K562 (cell line): ENCODE measurements at regions not wholly inside any gene's neighbourhood (a gene's known extent, or its start where the extent isn't known, plus 50 kb on each side); places are given as distances from the start of the nearest gene placed in this dataset.

Experiments used
- ATAC-seq: fragments of 200-7000 bp; cut with Tn5 transposase; 3 replicates; pipeline ENCODE4 v1.9.1; 2020; ENCODE audit warnings: moderate library complexity
- BruUV-seq: library from RNA; stranded (reverse); fragments of 400-500 nt; replicated peaks from 2 replicates; lab custom pipeline; 2021; lab: Mats Ljungman, UMichigan
- CTCF ChIA-PET: fragments of 300-600 bp; formaldehyde crosslinking; extraction: SDS; loops from one replicate; lab custom pipeline; 2021; ENCODE audit warnings: low intra/inter-chr PET ratio; lab: Yijun Ruan, JAX
- POLR2A ChIA-PET: fragments of 300-600, 350-650 bp; sonication (Branson Sonifier 250); formaldehyde crosslinking; extraction: SDS; loops from one replicate; lab custom pipeline; 2021; ENCODE audit warnings: antibody characterized with exemption, inconsistent platforms; lab: Yijun Ruan, JAX
- DNase-seq, 4 experiments: peaks; one replicate each; pipeline versions ENCODE4 v3.0.0 to v3.0.0-alpha.2; 2011 to 2018; ENCODE audit warnings: low spot score in 3 of 4, mixed read lengths in 3 of 4; ENCODE audit errors: extremely low read depth in 1 of 4
- FAIRE-seq: peaks from 2 replicates; lab custom pipeline; 2011; peaks lifted over from hg19 to GRCh38; lab: Jason Lieb, UNC
- H2AFZ ChIP-seq: 2 replicates; pipeline ENCODE4 v1.6.0; 2011; ENCODE audit warnings: low read depth, low read length, control low read depth, inconsistent platforms
- H3K27ac ChIP-seq: fragments of 200-600 bp; 3 replicates; pipeline ENCODE4 v1.8.0; 2011; ENCODE audit warnings: low read depth, mild to moderate bottlenecking, control low read depth, inconsistent platforms, low read length, moderate library complexity, mixed read lengths; ENCODE audit errors: extremely low read depth
- H3K27me3 ChIP-seq, 2 experiments: fragments of 300-600 bp in 1 of 2; 2 replicates in 1 of 2; 3 replicates in 1 of 2; pipeline versions ENCODE4 v1.6.0 to v1.8.0; 2011; ENCODE audit warnings: inconsistent platforms in 2 of 2, low read length in 2 of 2, mild to moderate bottlenecking in 1 of 2, mixed read lengths in 1 of 2, moderate library complexity in 1 of 2; ENCODE audit not compliant: control insufficient read depth in 2 of 2, insufficient read depth in 2 of 2
- H3K36me3 ChIP-seq: fragments of 300-600 bp; 3 replicates; pipeline ENCODE4 v1.8.0; 2011; ENCODE audit warnings: mild to moderate bottlenecking, low read length, inconsistent platforms; ENCODE audit not compliant: control insufficient read depth, insufficient read depth
- H3K4me1 ChIP-seq, 2 experiments: fragments of 200-600 bp in 1 of 2; replicated peaks in 1 of 2; 2 replicates in 1 of 2; 3 replicates in 1 of 2; pipeline versions ENCODE4 v1.5.1 to v1.8.0; 2011; ENCODE audit warnings: inconsistent platforms in 2 of 2, low read length in 2 of 2, mild to moderate bottlenecking in 1 of 2, mixed read lengths in 1 of 2, moderate library complexity in 1 of 2; ENCODE audit not compliant: control insufficient read depth in 2 of 2, insufficient read depth in 2 of 2
- H3K4me2 ChIP-seq: 2 replicates; pipeline ENCODE4 v1.6.1; 2011; ENCODE audit warnings: low read length, control low read depth, inconsistent platforms, mixed read lengths; ENCODE audit not compliant: insufficient read depth
- H3K4me3 ChIP-seq: fragments of 200-600 bp; sonication (generic), shearing (Covaris generic); 2 replicates; pipeline ENCODE4 v1.5.1; 2016; ENCODE audit warnings: control low read depth, inconsistent platforms
- H3K79me2 ChIP-seq: fragments of 200-600 bp; 3 replicates; pipeline ENCODE4 v1.8.0; 2011; ENCODE audit warnings: low read length, inconsistent platforms; ENCODE audit not compliant: control insufficient read depth, insufficient read depth
- H3K9ac ChIP-seq, 2 experiments: 2 replicates each; pipeline versions ENCODE4 v1.6.0 to v1.6.1; 2011; ENCODE audit warnings: low read depth in 2 of 2, low read length in 2 of 2, control low read depth in 1 of 2, inconsistent platforms in 1 of 2, mild to moderate bottlenecking in 1 of 2, mixed read lengths in 1 of 2; ENCODE audit not compliant: insufficient read depth in 1 of 2
- H3K9me1 ChIP-seq: one replicate; pipeline ENCODE4 v1.6.0; 2011; ENCODE audit warnings: inconsistent platforms, mild to moderate bottlenecking, low read length, moderate library complexity; ENCODE audit not compliant: control insufficient read depth, insufficient read depth
- H3K9me3 ChIP-seq: replicated peaks from 2 replicates; pipeline ENCODE4 v1.5.1; 2011; ENCODE audit warnings: low read depth, low read length, inconsistent platforms; ENCODE audit not compliant: control insufficient read depth, insufficient read depth
- H4K20me1 ChIP-seq: replicated peaks from 2 replicates; pipeline ENCODE4 v1.6.1; 2011; ENCODE audit warnings: low read length, inconsistent platforms, mixed read lengths; ENCODE audit not compliant: control insufficient read depth, insufficient read depth
- ATF7 ChIP-seq: fragments of 450-650 bp; IDR thresholded peaks from 2 replicates; pipeline ENCODE4 v1.7.1; 2014; ENCODE audit warnings: mild to moderate bottlenecking, moderate library complexity
- CTCF ChIP-seq, 3 experiments: IDR thresholded peaks in 2 of 3; conservative IDR thresholded peaks in 1 of 3; 2 replicates each; pipeline ENCODE4 v1.5.1; 2011 to 2012; ENCODE audit warnings: low read length in 3 of 3, mild to moderate bottlenecking in 3 of 3, control low read depth in 2 of 3, improper control_type of control experiment in 1 of 3, inconsistent platforms in 1 of 3, low read depth in 1 of 3, mixed read lengths in 1 of 3, moderate library complexity in 1 of 3; ENCODE audit not compliant: insufficient read depth in 2 of 3
- ELK3 ChIP-seq: fragments of 450-650 bp; formaldehyde crosslinking; IDR thresholded peaks from 2 replicates; pipeline ENCODE4 v1.4.0; 2020; ENCODE audit warnings: mild to moderate bottlenecking
- NELFE ChIP-seq: IDR thresholded peaks from 2 replicates; pipeline ENCODE4 v1.6.1; 2011; ENCODE audit warnings: mild to moderate bottlenecking; ENCODE audit not compliant: insufficient read depth, insufficient read length
- TBL1XR1 ChIP-seq, 2 experiments: IDR thresholded peaks; 2 replicates each; pipeline ENCODE4 v1.6.1; 2012; ENCODE audit warnings: improper control_type of control experiment in 2 of 2, low read length in 2 of 2, mild to moderate bottlenecking in 1 of 2
- TRIM25 ChIP-seq: fragments of 450-650 bp; IDR thresholded peaks from 2 replicates; pipeline ENCODE4 v1.7.0; 2016; ENCODE audit warnings: borderline replicate concordance
- ZFPM2 ChIP-seq: fragments of 250-450 bp; sonication (Bioruptor Pico); IDR thresholded peaks from 2 replicates; pipeline ENCODE4 v1.5.1; 2022; ENCODE audit warnings: mild to moderate bottlenecking
- ZNF217 ChIP-seq: sonication (generic); formaldehyde crosslinking; IDR thresholded peaks from 2 replicates; pipeline ENCODE4 v1.8.0; 2022; ENCODE audit warnings: mild to moderate bottlenecking, missing genetic modification reagents
- ZNF395 ChIP-seq: fragments of 200-800 bp; sonication (Bioruptor generic); IDR thresholded peaks from 2 replicates; pipeline ENCODE4 v1.6.1; 2017; ENCODE audit warnings: missing genetic modification characterization, missing compliant biosample characterization
- ZNF551 ChIP-seq: fragments of 250-450 bp; sonication (Bioruptor Pico); IDR thresholded peaks from 2 replicates; pipeline ENCODE4 v1.5.0; 2021; ENCODE audit warnings: mild to moderate bottlenecking, moderate library complexity
- ZNF592 ChIP-seq: fragments of 450-650 bp; IDR thresholded peaks from 2 replicates; pipeline ENCODE4 v1.6.1; 2017; ENCODE audit warnings: antibody characterized with exemption, mild to moderate bottlenecking
- WGBS: fragments of 100-300 bp; shearing (Covaris generic); methylation state at CpG from one replicate; pipeline ENCODE4 v1.1.6; 2016; ENCODE audit warnings: low coverage, mixed read lengths; ENCODE audit not compliant: insufficient coverage; ENCODE audit errors: missing lambda C conversion rate; 5-methylcytosine and 5-hydroxymethylcytosine counted together
- in situ Hi-C: fragments of 300-500 bp; cut with MboI; formaldehyde crosslinking; loops from 4 replicates; pipeline ENCODE4 v1.15.0; 2018; ENCODE audit warnings: inconsistent platforms, mixed read lengths
- intact Hi-C: fragments of 100-400 bp; cut with micrococcal nuclease; formaldehyde crosslinking; loops from 2 replicates; pipeline ENCODE4 v1.14.2; 2022

GRCh38 chr12:88893801-88894200 is 313.5 kb upstream of the KITLG start:
- H3K79me2 ChIP-seq: no peaks in the 10 kb centered on the region
- no peak for ATAC-seq
- no peaks in the 10 kb centered on the region for H3K27me3 ChIP-seq
- no peak overlapping the region for H3K9ac ChIP-seq
- POLR2A ChIA-PET: no interaction called here
- no peaks in the 10 kb centered on the region for H3K4me1 ChIP-seq
- in situ Hi-C loops (no loop called here), intact Hi-C loops (no loop called here)
- no peaks in the 10 kb centered on the region for H3K36me3 ChIP-seq
- no peaks in the 10 kb centered on the region for H4K20me1 ChIP-seq
- FAIRE-seq: no peak
- DNase-seq: no peak
- CTCF ChIA-PET: no interaction called here
- 0% methylated on average over 3 of the region's 3 CpGs for WGBS
- no peaks in the 10 kb centered on the region for H3K9me3 ChIP-seq
- no peak overlapping the region for H3K4me2 ChIP-seq
- no peak overlapping the region for H3K27ac ChIP-seq
- BruUV-seq: no TSS peak
- no peak overlapping the region for H3K4me3 ChIP-seq
- H2AFZ ChIP-seq: no peak overlapping the region
- H3K9me1 ChIP-seq: no peaks in the 10 kb centered on the region
- TF ChIP-seq ZNF551: no peak
- TF ChIP-seq ZNF592: no peak
- TF ChIP-seq ELK3 (CRISPR knock-in tag): no peak
- no peak for TF ChIP-seq ZFPM2 (CRISPR knock-in tag)
- TF ChIP-seq CTCF (IDR thresholded peaks at IDR 0.05 in 2 of 3, conservative IDR thresholded peaks at IDR 0.05 in 1 of 3; ENCODE audit: insufficient read depth in 2 of 3, low read depth in 1 of 3, low read length in 3 of 3): no peak
- TF ChIP-seq ZNF395 (CRISPR knock-in tag): no peak
- TF ChIP-seq TBL1XR1 (IDR thresholded peaks at IDR 0.05; ENCODE audit: low read length in 2 of 2): no peak
- TF ChIP-seq TRIM25: no peak
- TF ChIP-seq NELFE: no peak
- TF ChIP-seq ZNF217 (CRISPR knock-in tag): no peak
- no peak for TF ChIP-seq ATF7
